Keratinocyte (primary cell): ENCODE measurements at regions not wholly inside any gene's neighbourhood (a gene's known extent, or its start where the extent isn't known, plus 50 kb on each side); places are given as distances from the start of the nearest gene placed in this dataset.
"Not testable (repeated sequence)": the region's sequence is repeated elsewhere in the genome, so short reads cannot be mapped to it uniquely, and the experiment has no call there.

Source experiments
- DNase-seq: peaks from one replicate; pipeline ENCODE4 v3.0.0-alpha.2; 2011; ENCODE audit warnings: low read depth, missing footprints, low spot score
- FAIRE-seq: peaks from 2 replicates; lab custom pipeline; 2011; peaks lifted over from hg19 to GRCh38; lab: Jason Lieb, UNC
- H2AFZ ChIP-seq: 2 replicates; pipeline ENCODE4 v1.6.0; 2012; ENCODE audit warnings: low read length, control low read depth, inconsistent platforms; ENCODE audit not compliant: control insufficient read depth
- H3K27ac ChIP-seq: 2 replicates; pipeline ENCODE4 v1.5.1; 2011; ENCODE audit warnings: low read length; ENCODE audit not compliant: control insufficient read depth, insufficient read depth
- H3K27me3 ChIP-seq: 3 replicates; pipeline ENCODE4 v1.6.0; 2011; ENCODE audit warnings: low read length; ENCODE audit not compliant: control insufficient read depth, insufficient read depth; ENCODE audit errors: extremely low read depth
- H3K36me3 ChIP-seq, 2 experiments: 2 replicates in 1 of 2; 3 replicates in 1 of 2; pipeline ENCODE4 v1.5.1; 2011; ENCODE audit warnings: low read length in 2 of 2, mild to moderate bottlenecking in 1 of 2; ENCODE audit not compliant: control insufficient read depth in 2 of 2, insufficient read depth in 2 of 2; ENCODE audit errors: extremely low read depth in 1 of 2
- H3K4me1 ChIP-seq: 3 replicates; pipeline ENCODE4 v1.5.1; 2011; ENCODE audit warnings: low read length; ENCODE audit not compliant: control insufficient read depth, insufficient read depth; ENCODE audit errors: extremely low read depth
- H3K4me2 ChIP-seq: 3 replicates; pipeline ENCODE4 v1.6.0; 2011; ENCODE audit warnings: low read depth, low read length; ENCODE audit not compliant: control insufficient read depth, insufficient read depth; ENCODE audit errors: extremely low read depth
- H3K4me3 ChIP-seq, 3 experiments: fragments of 200-600 bp in 1 of 3; sonication (generic) in 1 of 3; 2 replicates in 2 of 3; 3 replicates in 1 of 3; pipeline ENCODE4 v1.5.1; 2011 to 2016; ENCODE audit warnings: low read length in 3 of 3, mild to moderate bottlenecking in 3 of 3, control low read depth in 2 of 3, inconsistent platforms in 1 of 3, low read depth in 1 of 3, mixed read lengths in 1 of 3, mixed run types in 1 of 3, moderate library complexity in 1 of 3; ENCODE audit not compliant: control insufficient read depth in 2 of 3, insufficient read depth in 2 of 3; ENCODE audit errors: extremely low read depth in 1 of 3
- H3K79me2 ChIP-seq: 2 replicates; pipeline ENCODE4 v1.6.0; 2012; ENCODE audit warnings: low read length; ENCODE audit not compliant: control insufficient read depth, insufficient read depth
- H3K9ac ChIP-seq: 3 replicates; pipeline ENCODE4 v1.6.0; 2011; ENCODE audit warnings: low read length; ENCODE audit not compliant: control insufficient read depth, insufficient read depth; ENCODE audit errors: extremely low read depth
- H3K9me1 ChIP-seq: 3 replicates; pipeline ENCODE4 v1.6.0; 2011; ENCODE audit warnings: low read length; ENCODE audit not compliant: control insufficient read depth, insufficient read depth; ENCODE audit errors: extremely low read depth
- H3K9me3 ChIP-seq: 2 replicates; pipeline ENCODE4 v1.5.1; 2012; ENCODE audit warnings: low read depth, low read length; ENCODE audit not compliant: control insufficient read depth
- H4K20me1 ChIP-seq: 3 replicates; pipeline ENCODE4 v1.6.0; 2011; ENCODE audit warnings: low read length; ENCODE audit not compliant: control insufficient read depth, insufficient read depth; ENCODE audit errors: extremely low read depth
- CTCF ChIP-seq, 3 experiments: IDR thresholded peaks in 1 of 3; conservative IDR thresholded peaks in 1 of 3; optimal IDR thresholded peaks in 1 of 3; 2 replicates in 2 of 3; 3 replicates in 1 of 3; pipeline versions ENCODE3 to v1.5.1; 2011; ENCODE audit warnings: low read length in 3 of 3, mild to moderate bottlenecking in 3 of 3, moderate library complexity in 2 of 3, control low read depth in 1 of 3, inconsistent platforms in 1 of 3; ENCODE audit not compliant: insufficient read depth in 2 of 3; ENCODE audit errors: extremely low read depth in 1 of 3
- EZH2 ChIP-seq: IDR thresholded peaks from one replicate; pipeline ENCODE4 v1.6.1; 2012; ENCODE audit warnings: inconsistent platforms, mild to moderate bottlenecking, low read length, moderate library complexity
- dilution Hi-C: fragments of 300-500 bp; cut with MboI; formaldehyde crosslinking; loops from one replicate; pipeline ENCODE4 v1.7.0; 2020; ENCODE audit warnings: low sequenced_read_pairs; ENCODE audit not compliant: extremely low pct_ligation_motif_present

DNA sequence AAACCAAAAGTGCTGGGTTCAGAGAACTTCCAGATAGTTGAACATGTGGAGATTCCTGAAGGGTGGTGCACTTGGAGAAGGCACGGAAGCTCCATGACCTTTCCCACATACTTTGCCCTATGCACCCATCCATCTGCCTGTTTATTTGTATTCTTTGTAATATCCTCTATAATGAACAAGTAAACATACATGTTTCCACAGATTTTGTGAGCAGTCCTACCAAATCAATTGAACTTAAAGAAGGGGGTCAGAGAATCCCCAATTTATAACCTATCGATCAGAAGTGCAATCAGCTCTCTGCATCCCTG is 121.4 kb downstream of the ADSS2 start:
- H3K36me3 ChIP-seq = no peaks in the 10 kb centered on the region
- peaks cover 16% of the 10 kb centered on the region for H3K4me1 ChIP-seq
- dilution Hi-C loops = no loop called here
- H3K9ac ChIP-seq = no peak overlapping the region
- H3K4me3 ChIP-seq = no peak overlapping the region
- FAIRE-seq (peak; percentile 5), DNase-seq (no peak)
- no peaks in the 10 kb centered on the region for H3K9me1 ChIP-seq
- TF ChIP-seq EZH2 (no peak), CTCF (optimal IDR thresholded peaks at IDR 0.05 in 1 of 3, IDR thresholded peaks at IDR 0.05 in 1 of 3, conservative IDR thresholded peaks at IDR 0.05 in 1 of 3; ENCODE audit: extremely low read depth in 1 of 3, insufficient read depth in 2 of 3, low read length in 3 of 3) (no peak)
- H4K20me1 ChIP-seq = no peaks in the 10 kb centered on the region
- H3K27ac ChIP-seq = no peak overlapping the region
- no peak overlapping the region for H2AFZ ChIP-seq
- H3K79me2 ChIP-seq = no peaks in the 10 kb centered on the region
- no peak overlapping the region for H3K4me2 ChIP-seq
- H3K27me3 ChIP-seq = no peaks in the 10 kb centered on the region
- no peaks in the 10 kb centered on the region for H3K9me3 ChIP-seq

- H3K4me1 ChIP-seq, H2AFZ ChIP-seq, H4K20me1 ChIP-seq, dilution Hi-C loops, DNase-seq, H3K79me2 ChIP-seq, H3K4me3 ChIP-seq, H3K9ac ChIP-seq, H3K4me2 ChIP-seq, H3K27ac ChIP-seq, H3K36me3 ChIP-seq, FAIRE-seq, H3K9me1 ChIP-seq, H3K27me3 ChIP-seq, H3K9me3 ChIP-seq: not testable (repeated sequence)
These were observed 118.9 kb downstream of the ADSS2 start for GRCh38 chr1:244332761-244333160.

DNA sequence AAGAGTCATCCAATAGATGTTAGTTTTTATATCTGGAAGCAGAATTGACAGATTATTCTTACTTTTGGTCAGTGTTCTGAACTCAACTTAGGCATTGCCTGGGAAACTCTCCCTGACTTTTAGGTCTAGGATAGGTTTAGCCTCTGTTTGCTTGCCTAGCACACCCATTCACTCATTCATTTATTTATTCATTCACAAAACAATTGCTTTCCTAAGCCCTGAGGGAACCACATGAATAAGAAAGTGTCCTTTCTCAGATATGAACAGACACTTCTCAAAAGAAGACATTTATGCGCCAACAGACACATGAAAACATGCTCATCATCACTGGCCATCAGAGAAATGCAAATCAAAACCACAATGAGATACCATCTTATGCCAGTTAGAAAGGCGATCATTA is 117.4 kb downstream of the ADSS2 start:
- H2AFZ ChIP-seq = not testable (repeated sequence)

DNA sequence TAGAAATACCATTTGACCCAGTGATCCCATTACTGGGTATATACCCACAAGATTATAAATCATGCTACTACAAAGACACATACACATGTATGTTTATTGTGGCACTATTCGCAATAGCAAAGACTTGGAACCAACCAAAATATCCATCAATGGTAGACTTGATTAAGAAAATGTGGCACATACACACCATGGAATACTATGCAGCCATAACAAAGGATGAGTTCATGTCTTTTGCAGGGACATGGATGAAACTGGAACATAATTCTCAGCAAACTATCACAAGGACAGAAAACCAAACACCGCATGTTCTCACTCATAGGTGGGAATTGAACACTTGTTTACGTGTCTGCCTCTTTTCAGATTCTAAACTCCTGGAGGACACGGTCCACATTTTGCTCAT is 116.9 kb downstream of the ADSS2 start:
- H3K27ac ChIP-seq, dilution Hi-C loops, H3K4me2 ChIP-seq, H4K20me1 ChIP-seq, H3K4me3 ChIP-seq, H3K4me1 ChIP-seq, H2AFZ ChIP-seq, H3K27me3 ChIP-seq, FAIRE-seq, DNase-seq, H3K36me3 ChIP-seq, H3K9me1 ChIP-seq, H3K79me2 ChIP-seq, H3K9ac ChIP-seq, H3K9me3 ChIP-seq: not testable (repeated sequence)

More for the DNA sequence above, 117.4 kb downstream of the ADSS2 start:
- H3K9me3 ChIP-seq, H3K9me1 ChIP-seq, H3K4me3 ChIP-seq, H3K36me3 ChIP-seq, H3K79me2 ChIP-seq, H4K20me1 ChIP-seq, dilution Hi-C loops, H3K4me2 ChIP-seq, FAIRE-seq, H3K27ac ChIP-seq, H3K27me3 ChIP-seq, H3K4me1 ChIP-seq, H3K9ac ChIP-seq, DNase-seq: not testable (repeated sequence)
